ENCODE measurements at regions not wholly inside any gene's neighbourhood (a gene's known extent, or its start where the extent isn't known, plus 50 kb on each side); places are given as distances from the start of the nearest gene placed in this dataset.

- no peak for TF ChIP-seq EZH2 (IDR thresholded peaks at IDR 0.05; ENCODE audit: insufficient read depth, poor library complexity, severe bottlenecking)
- TF ChIP-seq EZH2phosphoT487 (IDR thresholded peaks at IDR 0.05; ENCODE audit: insufficient read depth, low read depth), result no peak
Measured at GRCh38 chr14:51446771-51447170, 204.9 kb upstream of the FRMD6 start.
